HepG2 (cell line): ENCODE measurements at regions not wholly inside any gene's neighbourhood (a gene's known extent, or its start where the extent isn't known, plus 50 kb on each side); places are given as distances from the start of the nearest gene placed in this dataset.

Source experiments
- ATAC-seq: fragments of 200-7000 bp; cut with Tn5 transposase; 3 replicates; pipeline ENCODE4 v1.9.1; 2020; ENCODE audit warnings: mild to moderate bottlenecking, moderate library complexity
- BruUV-seq: library from RNA; stranded (reverse); fragments of 400-500 nt; replicated peaks from 2 replicates; lab custom pipeline; 2021; lab: Mats Ljungman, UMichigan
- CTCF ChIA-PET: fragments of 300-600 bp; formaldehyde crosslinking; extraction: SDS; loops from one replicate; lab custom pipeline; 2021; ENCODE audit warnings: low total read pairs, inconsistent platforms, low intra/inter-chr PET ratio; lab: Yijun Ruan, JAX
- POLR2A ChIA-PET: fragments of 350-600 bp; sonication (Branson Sonifier 250); formaldehyde crosslinking; loops from one replicate; lab custom pipeline; 2020; ENCODE audit warnings: antibody characterized with exemption, inconsistent platforms; lab: Yijun Ruan, JAX
- DNase-seq: peaks from one replicate; pipeline ENCODE4 v3.0.0-alpha.2; 2015; ENCODE audit warnings: low spot score
- FAIRE-seq: peaks from 3 replicates; lab custom pipeline; 2011; peaks lifted over from hg19 to GRCh38; lab: Jason Lieb, UNC
- H2AFZ ChIP-seq: one replicate; pipeline ENCODE4 v1.6.1; 2011; ENCODE audit warnings: low read length, inconsistent platforms
- H3K27ac ChIP-seq: fragments of 300-600 bp; 3 replicates; pipeline ENCODE4 v1.8.0; 2011; ENCODE audit warnings: mixed run types, mild to moderate bottlenecking, mixed read lengths, low read length, inconsistent platforms; ENCODE audit not compliant: insufficient read depth; ENCODE audit errors: extremely low read length
- H3K27me3 ChIP-seq, 2 experiments: fragments of 200-600 bp in 1 of 2; 2 replicates in 1 of 2; 3 replicates in 1 of 2; pipeline versions ENCODE4 v1.6.0 to v1.8.0; 2011; ENCODE audit warnings: low read length in 2 of 2, mild to moderate bottlenecking in 2 of 2, moderate library complexity in 2 of 2, inconsistent platforms in 1 of 2; ENCODE audit not compliant: insufficient read depth in 2 of 2, control insufficient read depth in 1 of 2
- H3K36me3 ChIP-seq, 2 experiments: fragments of 200-600 bp in 1 of 2; replicated peaks in 1 of 2; 2 replicates in 1 of 2; 3 replicates in 1 of 2; pipeline versions ENCODE4 v1.5.1 to v1.8.0; 2011; ENCODE audit warnings: low read length in 2 of 2, inconsistent platforms in 1 of 2; ENCODE audit not compliant: insufficient read depth in 2 of 2, control insufficient read depth in 1 of 2
- H3K4me1 ChIP-seq: 2 replicates; pipeline ENCODE4 v1.5.1; 2012; ENCODE audit warnings: low read length, inconsistent platforms; ENCODE audit not compliant: insufficient read depth
- H3K4me2 ChIP-seq: 2 replicates; pipeline ENCODE4 v1.6.0; 2011; ENCODE audit warnings: low read depth, low read length, inconsistent platforms
- H3K4me3 ChIP-seq, 3 experiments: fragments of 200-600 bp in 1 of 3; sonication (generic), shearing (Covaris generic) in 1 of 3; replicated peaks in 1 of 3; 2 replicates each; pipeline ENCODE4 v1.5.1; 2011 to 2016; ENCODE audit warnings: low read length in 3 of 3, inconsistent platforms in 2 of 3, low read depth in 2 of 3, mild to moderate bottlenecking in 2 of 3, control low read depth in 1 of 3, mixed read lengths in 1 of 3; ENCODE audit not compliant: insufficient read depth in 1 of 3
- H3K79me2 ChIP-seq: one replicate; pipeline ENCODE4 v1.6.1; 2011; ENCODE audit warnings: low read length, inconsistent platforms; ENCODE audit not compliant: insufficient read depth
- H3K9ac ChIP-seq: 2 replicates; pipeline ENCODE4 v1.6.0; 2011; ENCODE audit warnings: mild to moderate bottlenecking, low read depth, low read length, inconsistent platforms; ENCODE audit not compliant: insufficient read depth
- H3K9me3 ChIP-seq: 2 replicates; pipeline ENCODE4 v1.5.1; 2012; ENCODE audit warnings: mild to moderate bottlenecking, low read length
- H4K20me1 ChIP-seq: 2 replicates; pipeline ENCODE4 v1.6.0; 2011; ENCODE audit warnings: inconsistent platforms, mild to moderate bottlenecking, low read length, moderate library complexity; ENCODE audit not compliant: insufficient read depth
- AHR ChIP-seq: IDR thresholded peaks from 2 replicates; pipeline ENCODE4 v1.6.1; 2018; ENCODE audit warnings: missing genetic modification reagents, missing compliant biosample characterization
- FOSL1 ChIP-seq: sonication (generic); formaldehyde crosslinking; IDR thresholded peaks from 2 replicates; pipeline ENCODE4 v1.9.0; 2021; ENCODE audit warnings: missing genetic modification reagents, borderline replicate concordance
- IRF9 ChIP-seq: sonication (generic); formaldehyde crosslinking; IDR thresholded peaks from 2 replicates; pipeline ENCODE4 v1.8.0; 2022; ENCODE audit warnings: missing genetic modification reagents, mild to moderate bottlenecking, borderline replicate concordance
- KDM1A ChIP-seq: IDR thresholded peaks from 2 replicates; pipeline ENCODE4 v1.6.1; 2016; ENCODE audit warnings: missing compliant biosample characterization
- RBM39 ChIP-seq: fragments of 200-400 bp; formaldehyde crosslinking; IDR thresholded peaks from one replicate; pipeline ENCODE4 v1.6.1; 2018; ENCODE audit warnings: antibody characterized with exemption, mild to moderate bottlenecking, low read depth, low read length; ENCODE audit not compliant: poor library complexity, severe bottlenecking
- RNF2 ChIP-seq: fragments of 450-650 bp; conservative IDR thresholded peaks from 2 replicates; pipeline ENCODE4 v1.6.1; 2016; ENCODE audit warnings: low read depth
- TCF12 ChIP-seq, 2 experiments: fragments of 450-650 bp in 1 of 2; sonication (generic) in 1 of 2; formaldehyde crosslinking in 1 of 2; IDR thresholded peaks; 2 replicates each; pipeline versions ENCODE4 v1.6.1 to v1.8.0; 2017 to 2022; ENCODE audit warnings: antibody characterized with exemption in 1 of 2, mild to moderate bottlenecking in 1 of 2, missing genetic modification reagents in 1 of 2, moderate library complexity in 1 of 2
- ZBTB7A ChIP-seq: sonication (generic); formaldehyde crosslinking; IDR thresholded peaks from 2 replicates; pipeline ENCODE4 v1.8.0; 2022; ENCODE audit warnings: mild to moderate bottlenecking, missing genetic modification reagents
- ZKSCAN1 ChIP-seq: fragments of 150-350 bp; IDR thresholded peaks from 2 replicates; pipeline ENCODE4 v1.6.1; 2014; ENCODE audit warnings: low read length
- ZNF280B ChIP-seq: sonication (generic); formaldehyde crosslinking; IDR thresholded peaks from 2 replicates; pipeline ENCODE4 v1.5.0; 2020; ENCODE audit warnings: missing genetic modification reagents, mild to moderate bottlenecking, borderline replicate concordance
- ZNF292 ChIP-seq: sonication (generic); formaldehyde crosslinking; IDR thresholded peaks from 2 replicates; pipeline ENCODE4 v1.8.1; 2022; ENCODE audit warnings: mild to moderate bottlenecking, low read depth, missing genetic modification reagents, borderline replicate concordance
- ZNF460 ChIP-seq: sonication (generic); formaldehyde crosslinking; IDR thresholded peaks from 2 replicates; pipeline ENCODE4 v1.5.1; 2020; ENCODE audit warnings: missing genetic modification reagents, mild to moderate bottlenecking, borderline replicate concordance
- ZNF580 ChIP-seq: IDR thresholded peaks from 2 replicates; pipeline ENCODE4 v1.6.1; 2016; ENCODE audit warnings: low read depth, borderline replicate concordance
- ZNF678 ChIP-seq: sonication (generic); formaldehyde crosslinking; IDR thresholded peaks from 2 replicates; pipeline ENCODE4 v1.4.0; 2020; ENCODE audit warnings: mild to moderate bottlenecking, missing genetic modification reagents
- ZNF776 ChIP-seq: sonication (generic); formaldehyde crosslinking; IDR thresholded peaks from 2 replicates; pipeline ENCODE4 v1.4.0; 2020; ENCODE audit warnings: mild to moderate bottlenecking, missing genetic modification reagents
- WGBS: methylation state at CpG from one replicate; pipeline ENCODE4 v1.1.6; 2017; ENCODE audit warnings: low lambda C conversion rate; 5-methylcytosine and 5-hydroxymethylcytosine counted together
- in situ Hi-C: cut with HindIII; loops from 2 replicates; pipeline ENCODE4 v1.10.0; 2017; ENCODE audit warnings: low pct_unique_long_range_greater_than_20kb; ENCODE audit not compliant: extremely low pct_ligation_motif_present
- intact Hi-C: fragments of 100-400 bp; cut with micrococcal nuclease; formaldehyde crosslinking; loops from one replicate; pipeline ENCODE4 v1.10.0; 2022; ENCODE audit not compliant: unreplicated experiment

DNA sequence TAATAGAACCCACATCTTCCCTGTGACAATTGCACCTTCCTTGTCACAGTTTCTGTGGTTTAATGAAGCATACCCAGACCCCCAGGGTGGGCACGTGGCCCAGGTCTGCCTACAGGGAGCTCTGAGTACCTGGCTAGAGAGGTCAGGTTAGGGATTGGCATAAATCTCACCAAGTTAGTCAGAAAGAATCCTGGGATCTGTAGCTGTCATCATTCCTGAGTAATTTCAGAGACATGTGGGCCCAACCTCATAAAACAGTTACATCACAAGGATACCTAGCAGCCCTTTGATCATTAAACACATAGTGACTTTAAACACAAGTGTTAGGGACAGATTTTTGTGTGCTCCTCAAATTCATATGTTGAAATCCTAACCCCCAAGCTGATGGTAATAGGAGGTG is 123.0 kb downstream of the KDR start:
- in situ Hi-C loops = no loop called here
- Histone ChIP-seq H3K4me2 (no peak overlapping the region), H2AFZ (no peak overlapping the region), H3K4me1 (no peaks in the 10 kb centered on the region), H3K79me2 (no peaks in the 10 kb centered on the region), H3K4me3 (no peak overlapping the region), H3K27ac (no peak overlapping the region), H3K27me3 (no peaks in the 10 kb centered on the region), H3K9me3 (no peaks in the 10 kb centered on the region), H3K36me3 (no peaks in the 10 kb centered on the region), H3K9ac (no peak overlapping the region), H4K20me1 (no peaks in the 10 kb centered on the region)
- 0% methylated on average over 1 of the region's 1 CpG for WGBS
- DNase-seq (no peak), FAIRE-seq (no peak), ATAC-seq (no peak)
- ChIA-PET CTCF (no interaction called here), POLR2A (no interaction called here)
- no TSS peak for BruUV-seq
- TF ChIP-seq ZNF460 (no peak), FOSL1 (CRISPR knock-in tag) (no peak), ZNF776 (CRISPR knock-in tag) (no peak), ZNF580 (CRISPR knock-in tag) (no peak), ZNF678 (CRISPR knock-in tag) (no peak), RNF2 (no peak)
- intact Hi-C loops = no loop called here

GRCh38 chr4:55001538-55001937 is 123.9 kb downstream of the KDR start:
- FAIRE-seq (no peak), DNase-seq (no peak), ATAC-seq (no peak)
- BruUV-seq = no TSS peak
- POLR2A ChIA-PET = no interaction called here
- Histone ChIP-seq H3K4me2 (no peak overlapping the region), H3K27me3 (no peaks in the 10 kb centered on the region), H3K9ac (no peak overlapping the region), H3K9me3 (no peaks in the 10 kb centered on the region), H3K36me3 (no peaks in the 10 kb centered on the region), H3K79me2 (no peaks in the 10 kb centered on the region), H3K27ac (no peak overlapping the region), H2AFZ (no peak overlapping the region), H3K4me3 (no peak overlapping the region), H3K4me1 (no peaks in the 10 kb centered on the region), H4K20me1 (no peaks in the 10 kb centered on the region)
- 0% methylated on average over 1 of the region's 1 CpG for WGBS
- intact Hi-C loops = no loop called here
- CTCF ChIA-PET = no interaction called here
- in situ Hi-C loops = no loop called here
- TF ChIP-seq ZBTB7A = no peak
- TF ChIP-seq AHR (CRISPR knock-in tag) = no peak
- TF ChIP-seq RBM39 = no peak
- no peak for TF ChIP-seq KDM1A
- TF ChIP-seq TCF12 (IDR thresholded peaks at IDR 0.05) = no peak
- TF ChIP-seq TCF12 (CRISPR knock-in tag; IDR thresholded peaks at IDR 0.05) = no peak
- TF ChIP-seq ZKSCAN1 = no peak
- no peak for TF ChIP-seq IRF9 (CRISPR knock-in tag)
- no peak for TF ChIP-seq ZNF292 (CRISPR knock-in tag)
- TF ChIP-seq ZNF280B (CRISPR knock-in tag) = no peak
